ENCODE measurements at regions not wholly inside any gene's neighbourhood (a gene's known extent, or its start where the extent isn't known, plus 50 kb on each side); places are given as distances from the start of the nearest gene placed in this dataset.

DNA sequence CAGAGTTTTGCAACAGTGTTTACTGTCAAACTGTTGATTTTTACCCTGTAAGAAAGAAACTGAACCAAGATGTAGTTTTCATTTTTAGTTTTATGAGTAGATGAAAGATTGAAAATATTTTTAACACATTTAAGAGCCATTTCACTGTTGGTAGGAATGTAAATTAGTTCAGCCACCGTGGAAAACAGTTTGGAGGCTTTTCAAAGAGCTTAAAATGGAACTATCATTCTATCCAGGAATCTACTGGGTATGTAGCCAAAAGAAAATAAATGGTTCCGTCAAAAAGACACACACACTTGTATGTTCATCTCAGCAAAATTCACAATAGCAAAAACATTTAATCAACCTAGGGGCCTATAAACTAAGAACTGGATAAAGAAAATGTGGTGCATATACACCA lies 729.8 kb upstream of the CDH7 start:
- no peak for TF ChIP-seq EZH2phosphoT487 (IDR thresholded peaks at IDR 0.05; ENCODE audit: low read depth)
- TF ChIP-seq, protein P1, sequence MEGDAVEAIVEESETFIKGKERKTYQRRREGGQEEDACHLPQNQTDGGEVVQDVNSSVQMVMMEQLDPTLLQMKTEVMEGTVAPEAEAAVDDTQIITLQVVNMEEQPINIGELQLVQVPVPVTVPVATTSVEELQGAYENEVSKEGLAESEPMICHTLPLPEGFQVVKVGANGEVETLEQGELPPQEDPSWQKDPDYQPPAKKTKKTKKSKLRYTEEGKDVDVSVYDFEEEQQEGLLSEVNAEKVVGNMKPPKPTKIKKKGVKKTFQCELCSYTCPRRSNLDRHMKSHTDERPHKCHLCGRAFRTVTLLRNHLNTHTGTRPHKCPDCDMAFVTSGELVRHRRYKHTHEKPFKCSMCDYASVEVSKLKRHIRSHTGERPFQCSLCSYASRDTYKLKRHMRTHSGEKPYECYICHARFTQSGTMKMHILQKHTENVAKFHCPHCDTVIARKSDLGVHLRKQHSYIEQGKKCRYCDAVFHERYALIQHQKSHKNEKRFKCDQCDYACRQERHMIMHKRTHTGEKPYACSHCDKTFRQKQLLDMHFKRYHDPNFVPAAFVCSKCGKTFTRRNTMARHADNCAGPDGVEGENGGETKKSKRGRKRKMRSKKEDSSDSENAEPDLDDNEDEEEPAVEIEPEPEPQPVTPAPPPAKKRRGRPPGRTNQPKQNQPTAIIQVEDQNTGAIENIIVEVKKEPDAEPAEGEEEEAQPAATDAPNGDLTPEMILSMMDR (IDR thresholded peaks at IDR 0.05; ENCODE audit: low read depth, low read length), result no peak

Measured in OCI-LY3 (cell line).